Muscle layer of colon (tissue), 2 donors: ENCODE measurements at regions not wholly inside any gene's neighbourhood (a gene's known extent, or its start where the extent isn't known, plus 50 kb on each side); places are given as distances from the start of the nearest gene placed in this dataset.
"Not testable (repeated sequence)": the region's sequence is repeated elsewhere in the genome, so short reads cannot be mapped to it uniquely, and the experiment has no call there.

Experiments used
- H3K27ac ChIP-seq: one replicate; pipeline ENCODE4 v1.7.0; 2013; ENCODE audit warnings: low read depth, mild to moderate bottlenecking, low read length, moderate library complexity
- H3K27me3 ChIP-seq, 2 donors: one replicate each; pipeline ENCODE4 v1.7.0; 2013; ENCODE audit warnings: low read length in 2 of 2, mild to moderate bottlenecking in 2 of 2; ENCODE audit not compliant: insufficient read depth in 2 of 2, control insufficient read depth in 1 of 2
- H3K36me3 ChIP-seq: one replicate; pipeline ENCODE4 v1.7.0; 2013; ENCODE audit warnings: mild to moderate bottlenecking, low read length; ENCODE audit not compliant: insufficient read depth
- H3K4me1 ChIP-seq: one replicate; pipeline ENCODE4 v1.7.0; 2013; ENCODE audit warnings: mild to moderate bottlenecking, low read length; ENCODE audit not compliant: insufficient read depth
- H3K4me3 ChIP-seq, 2 donors: one replicate each; pipeline ENCODE4 v1.7.0; 2013; ENCODE audit warnings: low read length in 2 of 2, low read depth in 1 of 2, mild to moderate bottlenecking in 1 of 2, moderate library complexity in 1 of 2
- H3K9ac ChIP-seq: one replicate; pipeline ENCODE4 v1.7.0; 2013; ENCODE audit warnings: low read length
- H3K9me3 ChIP-seq: one replicate; pipeline ENCODE4 v1.7.0; 2013; ENCODE audit warnings: mild to moderate bottlenecking, low read length
- donor health status: abdominal sarcoma.
- donor health status: Adenocarcinoma of cecum.

DNA sequence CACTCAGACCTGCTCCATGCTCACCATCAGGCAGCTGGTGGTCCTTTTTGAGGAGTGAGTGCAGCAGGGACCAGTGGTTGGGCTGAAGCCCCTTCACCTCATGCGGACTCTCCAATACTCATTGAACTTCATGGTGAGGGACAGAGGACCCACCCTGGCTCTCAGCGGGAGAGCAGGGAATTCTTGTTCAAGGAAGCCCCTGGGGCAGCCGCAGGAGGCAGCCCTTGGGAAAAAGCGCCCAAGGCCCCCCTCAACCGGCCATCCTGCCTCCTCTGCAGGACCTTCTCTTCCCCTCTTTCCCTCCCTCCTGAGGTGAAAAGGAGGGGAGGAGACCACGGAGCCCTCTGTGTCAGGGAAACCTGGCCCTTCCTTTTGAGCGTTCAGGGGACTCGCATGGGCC is 4510.9 kb upstream of the OR11H1 start:
- H3K9ac ChIP-seq, H3K4me3 ChIP-seq, H3K4me1 ChIP-seq, H3K9me3 ChIP-seq, H3K36me3 ChIP-seq, H3K27ac ChIP-seq, H3K27me3 ChIP-seq: not testable (repeated sequence)

DNA sequence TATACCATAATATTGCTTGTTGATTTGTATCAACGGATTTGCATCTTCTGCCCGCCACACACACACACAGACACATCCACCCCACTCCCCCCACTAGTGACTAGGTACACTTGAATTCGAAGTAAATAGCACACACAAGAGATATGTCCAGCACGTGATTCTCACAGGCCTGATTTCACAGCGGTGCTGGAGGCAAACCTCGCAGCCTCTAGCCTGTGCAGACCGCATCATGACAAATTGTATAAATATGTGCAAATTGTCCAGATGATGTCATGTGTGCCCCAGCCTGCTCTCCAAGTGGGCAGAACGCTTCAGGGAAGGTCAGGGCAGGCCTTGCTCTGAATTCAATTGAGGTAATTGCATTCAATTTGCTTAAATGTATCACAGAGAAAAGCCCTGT is 4507.5 kb upstream of the OR11H1 start:
- not testable (repeated sequence) for H3K27me3 ChIP-seq, H3K4me3 ChIP-seq, H3K27ac ChIP-seq, H3K9ac ChIP-seq, H3K4me1 ChIP-seq, H3K36me3 ChIP-seq, H3K9me3 ChIP-seq

- not testable (repeated sequence) for H3K9ac ChIP-seq, H3K4me1 ChIP-seq, H3K4me3 ChIP-seq, H3K27me3 ChIP-seq, H3K27ac ChIP-seq, H3K9me3 ChIP-seq, H3K36me3 ChIP-seq
Measured at GRCh38 chr22:11026541-11026940, 4501.5 kb upstream of the OR11H1 start.

- H3K27me3 ChIP-seq, H3K27ac ChIP-seq, H3K4me1 ChIP-seq, H3K36me3 ChIP-seq, H3K9me3 ChIP-seq, H3K9ac ChIP-seq, H3K4me3 ChIP-seq: not testable (repeated sequence)
Measured at GRCh38 chr22:11027064-11027463, 4500.9 kb upstream of the OR11H1 start.

GRCh38 chr22:11027532-11027931 is 4500.5 kb upstream of the OR11H1 start:
- H3K36me3 ChIP-seq, H3K9me3 ChIP-seq, H3K9ac ChIP-seq, H3K4me3 ChIP-seq, H3K27me3 ChIP-seq, H3K4me1 ChIP-seq, H3K27ac ChIP-seq: not testable (repeated sequence)

DNA sequence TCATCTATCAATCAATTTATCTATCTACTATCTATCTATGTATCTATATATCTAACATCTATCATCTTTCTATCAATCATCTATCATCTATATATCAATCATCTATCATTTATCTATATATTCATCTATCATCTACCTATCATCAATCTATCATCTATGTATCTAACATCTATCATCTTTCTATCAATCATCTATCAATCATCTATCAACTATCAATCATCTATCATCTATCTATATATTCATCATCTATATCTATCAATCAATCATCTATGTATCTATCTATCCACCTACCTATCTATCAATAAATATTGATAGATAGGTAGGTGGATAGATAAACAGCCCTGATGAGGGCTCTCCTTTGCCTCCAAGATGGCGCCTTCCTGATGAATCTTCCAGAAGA is 4499.8 kb upstream of the OR11H1 start:
- not testable (repeated sequence) for H3K27me3 ChIP-seq, H3K9ac ChIP-seq, H3K36me3 ChIP-seq, H3K9me3 ChIP-seq, H3K4me3 ChIP-seq, H3K27ac ChIP-seq, H3K4me1 ChIP-seq

DNA sequence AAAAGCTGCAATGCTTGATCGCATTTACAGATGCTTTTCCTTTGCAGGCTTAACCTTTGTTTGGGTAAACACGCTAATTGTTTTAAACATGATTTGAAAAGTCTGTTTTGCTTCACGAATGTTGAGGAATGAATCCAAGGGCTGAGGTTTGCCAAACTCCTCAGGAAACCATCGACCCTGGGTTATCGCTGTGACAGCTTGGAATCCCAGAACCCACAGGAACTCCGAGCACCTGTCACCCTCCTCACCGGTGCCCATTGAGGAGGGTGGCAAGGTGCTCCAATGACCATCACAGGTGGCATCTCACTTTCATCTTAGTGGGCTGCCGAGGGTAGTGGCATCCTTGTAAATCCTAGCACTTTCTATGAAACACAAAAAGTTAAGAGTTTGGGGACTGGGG is 4498.5 kb upstream of the OR11H1 start:
- H3K36me3 ChIP-seq, H3K4me1 ChIP-seq, H3K27ac ChIP-seq, H3K4me3 ChIP-seq, H3K9me3 ChIP-seq, H3K27me3 ChIP-seq, H3K9ac ChIP-seq: not testable (repeated sequence)

GRCh38 chr22:11029967-11030366 is 4498.0 kb upstream of the OR11H1 start:
- not testable (repeated sequence) for H3K27me3 ChIP-seq, H3K4me3 ChIP-seq, H3K9ac ChIP-seq, H3K36me3 ChIP-seq, H3K9me3 ChIP-seq, H3K27ac ChIP-seq, H3K4me1 ChIP-seq

- H3K4me3 ChIP-seq, H3K36me3 ChIP-seq, H3K27ac ChIP-seq, H3K9ac ChIP-seq, H3K9me3 ChIP-seq, H3K4me1 ChIP-seq, H3K27me3 ChIP-seq: not testable (repeated sequence)
Measured at GRCh38 chr22:11030571-11031410, 4497.2 kb upstream of the OR11H1 start.

- H3K4me1 ChIP-seq, H3K36me3 ChIP-seq, H3K9me3 ChIP-seq, H3K9ac ChIP-seq, H3K27me3 ChIP-seq, H3K27ac ChIP-seq, H3K4me3 ChIP-seq: not testable (repeated sequence)
Measured at GRCh38 chr22:11032115-11032514, 4495.9 kb upstream of the OR11H1 start.

GRCh38 chr22:11034660-11034987 is 4493.4 kb upstream of the OR11H1 start:
- not testable (repeated sequence) for H3K4me1 ChIP-seq, H3K9ac ChIP-seq, H3K4me3 ChIP-seq, H3K36me3 ChIP-seq, H3K9me3 ChIP-seq, H3K27ac ChIP-seq, H3K27me3 ChIP-seq

DNA sequence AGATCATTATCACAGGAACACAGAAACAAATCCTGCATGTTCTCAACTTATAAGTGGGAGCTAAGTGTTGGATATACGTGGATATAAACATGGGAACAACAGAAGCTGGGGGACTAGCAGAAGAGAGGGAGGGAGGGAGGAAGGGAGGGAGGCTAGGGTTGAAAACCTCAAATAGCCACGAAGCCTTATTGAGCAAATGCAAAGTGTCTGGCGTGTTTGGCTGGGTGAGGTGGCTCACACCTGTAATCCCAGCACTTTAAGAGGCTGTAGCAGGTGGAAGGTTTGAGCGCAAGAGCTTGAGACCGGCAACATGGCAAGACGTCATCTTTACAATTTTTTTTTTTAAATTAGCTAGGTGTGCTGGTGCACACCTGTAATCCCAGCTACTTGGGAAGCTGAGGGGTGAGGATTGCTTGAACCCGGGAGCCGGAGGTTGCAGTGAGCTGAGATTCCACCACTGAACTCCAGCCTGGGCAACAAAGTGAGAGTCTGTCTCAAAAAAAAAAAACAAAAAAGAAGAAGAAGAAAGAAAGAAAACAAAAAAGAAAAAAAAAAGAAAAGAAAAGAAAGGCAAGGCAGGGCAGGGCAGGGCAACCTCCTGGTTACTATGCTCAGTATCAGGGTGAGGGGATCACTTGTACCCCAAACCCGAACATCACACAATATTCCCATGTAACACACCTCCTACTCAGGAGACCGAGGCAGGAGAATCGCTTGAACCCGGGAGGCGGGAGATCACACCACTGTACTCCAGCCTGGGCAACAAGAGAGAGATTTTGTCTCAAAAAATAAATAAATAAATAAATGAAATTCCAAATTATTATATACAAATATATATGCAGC is 4492.7 kb upstream of the OR11H1 start:
- H3K4me1 ChIP-seq, H3K27ac ChIP-seq, H3K9ac ChIP-seq, H3K9me3 ChIP-seq, H3K4me3 ChIP-seq, H3K36me3 ChIP-seq, H3K27me3 ChIP-seq: not testable (repeated sequence)
